ENCODE measurements at regions not wholly inside any gene's neighbourhood (a gene's known extent, or its start where the extent isn't known, plus 50 kb on each side); places are given as distances from the start of the nearest gene placed in this dataset.

- TF ChIP-seq JUND (IDR thresholded peaks at IDR 0.05): no peak
- no peak for TF ChIP-seq SP1 (IDR thresholded peaks at IDR 0.05)
- no peak for TF ChIP-seq EGR1 (IDR thresholded peaks at IDR 0.05; ENCODE audit: low read depth in 2 of 2)
- TF ChIP-seq HNF4A (conservative IDR thresholded peaks at IDR 0.05): no peak
- TF ChIP-seq TAF1 (conservative IDR thresholded peaks at IDR 0.05): no peak
- TF ChIP-seq RAD21 (IDR thresholded peaks at IDR 0.05): no peak
- TF ChIP-seq GABPA (IDR thresholded peaks at IDR 0.05 in 1 of 2, conservative IDR thresholded peaks at IDR 0.05 in 1 of 2): no peak
- no peak for TF ChIP-seq YY1 (IDR thresholded peaks at IDR 0.05)
- TF ChIP-seq ZBTB33 (IDR thresholded peaks at IDR 0.05): no peak
- 63% methylated on average over 1 of the region's 1 CpG for WGBS
- H3K4me1 ChIP-seq (ENCODE audit: control insufficient read depth in 4 of 4, insufficient read depth in 4 of 4, low read length in 3 of 4): no peaks in the 10 kb centered on the region
- DNase-seq (ENCODE audit: low spot score): no peak
- no peak overlapping the region for H3K27ac ChIP-seq (ENCODE audit: low read depth in 1 of 2, low read length in 2 of 2)
- H3K27me3 ChIP-seq (ENCODE audit: control insufficient read depth in 4 of 4, insufficient read depth in 4 of 4, low read length in 3 of 4): no peaks in the 10 kb centered on the region
- H3K4me3 ChIP-seq (ENCODE audit: low read depth in 1 of 3, low read length in 3 of 3): no peak overlapping the region
- H3K9me3 ChIP-seq (ENCODE audit: control insufficient read depth in 4 of 4, low read length in 3 of 4): no peaks in the 10 kb centered on the region
- no peak overlapping the region for H3K9ac ChIP-seq (ENCODE audit: low read depth in 1 of 2, low read length in 2 of 2)
- H3K36me3 ChIP-seq (ENCODE audit: control insufficient read depth in 4 of 4, insufficient read depth in 3 of 4, low read depth in 1 of 4, low read length in 3 of 4): no peaks in the 10 kb centered on the region
These were observed 57.5 kb upstream of the TNIP3 start for GRCh38 chr4:121221608-121222007.

GRCh38 chr4:121221201-121221600 is 57.1 kb upstream of the TNIP3 start:
- WGBS: 61% methylated on average over 1 of the region's 1 CpG
- DNase-seq (ENCODE audit: low spot score): no peak
- Histone ChIP-seq H3K9ac (ENCODE audit: low read depth in 1 of 2, low read length in 2 of 2) (no peak overlapping the region), H3K27me3 (ENCODE audit: control insufficient read depth in 4 of 4, insufficient read depth in 4 of 4, low read length in 3 of 4) (no peaks in the 10 kb centered on the region), H3K4me1 (ENCODE audit: control insufficient read depth in 4 of 4, insufficient read depth in 4 of 4, low read length in 3 of 4) (no peaks in the 10 kb centered on the region), H3K27ac (ENCODE audit: low read depth in 1 of 2, low read length in 2 of 2) (no peak overlapping the region), H3K36me3 (ENCODE audit: control insufficient read depth in 4 of 4, insufficient read depth in 3 of 4, low read depth in 1 of 4, low read length in 3 of 4) (no peaks in the 10 kb centered on the region), H3K9me3 (ENCODE audit: control insufficient read depth in 4 of 4, low read length in 3 of 4) (no peaks in the 10 kb centered on the region), H3K4me3 (ENCODE audit: low read depth in 1 of 3, low read length in 3 of 3) (no peak overlapping the region)
- no peak for TF ChIP-seq YY1 (IDR thresholded peaks at IDR 0.05)
- TF ChIP-seq ATF3 (IDR thresholded peaks at IDR 0.05): no peak
- no peak for TF ChIP-seq REST (IDR thresholded peaks at IDR 0.05)
- TF ChIP-seq HNF4G (IDR thresholded peaks at IDR 0.05): no peak
- TF ChIP-seq ZBTB33 (IDR thresholded peaks at IDR 0.05): no peak
- TF ChIP-seq FOXA1 (IDR thresholded peaks at IDR 0.05): no peak
- no peak for TF ChIP-seq GABPA (IDR thresholded peaks at IDR 0.05 in 1 of 2, conservative IDR thresholded peaks at IDR 0.05 in 1 of 2)
- TF ChIP-seq NR2F2 (IDR thresholded peaks at IDR 0.05): no peak
- no peak for TF ChIP-seq HNF4A (conservative IDR thresholded peaks at IDR 0.05)
- no peak for TF ChIP-seq TAF1 (conservative IDR thresholded peaks at IDR 0.05)
- no peak for TF ChIP-seq RAD21 (IDR thresholded peaks at IDR 0.05)
- no peak for TF ChIP-seq CTCF (IDR thresholded peaks at IDR 0.05; ENCODE audit: low read depth, low read length, missing input control)
- no peak for TF ChIP-seq SP1 (IDR thresholded peaks at IDR 0.05)
- TF ChIP-seq FOXA2 (IDR thresholded peaks at IDR 0.05): no peak
- no peak for TF ChIP-seq JUND (IDR thresholded peaks at IDR 0.05)
- TF ChIP-seq RXRA (IDR thresholded peaks at IDR 0.05): no peak
